HEK293 (cell line): ENCODE measurements at regions not wholly inside any gene's neighbourhood (a gene's known extent, or its start where the extent isn't known, plus 50 kb on each side); places are given as distances from the start of the nearest gene placed in this dataset.

Experiments used
- CTCF ChIA-PET: fragments of 350-600 bp; formaldehyde crosslinking; extraction: SDS; loops from one replicate; lab custom pipeline; 2021; ENCODE audit warnings: antibody characterized with exemption; lab: Yijun Ruan, JAX
- POLR2A ChIA-PET: fragments of 300-600 bp; formaldehyde crosslinking; extraction: SDS; loops from one replicate; lab custom pipeline; 2020; ENCODE audit warnings: antibody characterized with exemption, inconsistent platforms; lab: Yijun Ruan, JAX
- H3K27ac ChIP-seq: fragments of 200-500 bp; sonication (Bioruptor generic); 2 replicates; pipeline ENCODE4 v1.5.1; 2014; ENCODE audit warnings: low read depth, low read length, control low read depth, inconsistent platforms; ENCODE audit errors: extremely low read depth
- H3K36me3 ChIP-seq, 2 experiments: fragments of 200-500 bp in 1 of 2; sonication (Bioruptor generic) in 1 of 2; 1 replicate in 1 of 2; 2 replicates in 1 of 2; pipeline ENCODE4 v1.5.1; 2014 to 2017; ENCODE audit warnings: inconsistent platforms in 2 of 2, low read length in 2 of 2; ENCODE audit not compliant: control insufficient read depth in 2 of 2, insufficient read depth in 1 of 2
- H3K4me1 ChIP-seq: fragments of 200-500 bp; sonication (Bioruptor generic); 2 replicates; pipeline ENCODE4 v1.5.1; 2014; ENCODE audit warnings: mild to moderate bottlenecking, low read length, inconsistent platforms; ENCODE audit not compliant: control insufficient read depth, insufficient read depth
- H3K4me3 ChIP-seq: 2 replicates; pipeline ENCODE4 v1.5.1; 2011; ENCODE audit warnings: low read depth, mild to moderate bottlenecking, control low read depth, low read length, moderate library complexity
- H3K9me3 ChIP-seq: fragments of 200-500 bp; sonication (Bioruptor generic); 2 replicates; pipeline ENCODE4 v1.5.1; 2014; ENCODE audit warnings: low read depth, low read length, inconsistent platforms; ENCODE audit not compliant: control insufficient read depth, insufficient read depth
- ATF2 ChIP-seq: fragments of 450-650 bp; formaldehyde crosslinking; IDR thresholded peaks from 2 replicates; pipeline ENCODE4 v1.5.1; 2016; ENCODE audit warnings: missing biosample characterization, missing genetic modification characterization, low read depth
- HOXA7 ChIP-seq: sonication (generic); formaldehyde crosslinking; IDR thresholded peaks from 2 replicates; pipeline ENCODE4 v1.8.1; 2022; ENCODE audit warnings: missing genetic modification reagents, borderline replicate concordance
- IKZF3 ChIP-seq: fragments of 450-650 bp; IDR thresholded peaks from 2 replicates; pipeline ENCODE4 v1.5.0; 2018; ENCODE audit warnings: missing biosample characterization, mild to moderate bottlenecking, missing genetic modification characterization, moderate library complexity
- MYNN ChIP-seq: fragments of 450-650 bp; formaldehyde crosslinking; IDR thresholded peaks from 2 replicates; pipeline ENCODE4 v1.5.1; 2016; ENCODE audit warnings: missing biosample characterization, missing genetic modification characterization, borderline replicate concordance
- PRDM10 ChIP-seq: fragments of 450-650 bp; formaldehyde crosslinking; IDR thresholded peaks from 2 replicates; pipeline ENCODE4 v1.5.1; 2016; ENCODE audit warnings: missing biosample characterization, missing genetic modification characterization
- RBAK ChIP-seq: fragments of 450-650 bp; formaldehyde crosslinking; IDR thresholded peaks from 2 replicates; pipeline ENCODE4 v1.5.1; 2016; ENCODE audit warnings: missing biosample characterization, missing genetic modification characterization
- TSHZ1 ChIP-seq: fragments of 450-650 bp; formaldehyde crosslinking; IDR thresholded peaks from 2 replicates; pipeline ENCODE4 v1.5.1; 2016; ENCODE audit warnings: missing biosample characterization, missing genetic modification characterization, borderline replicate concordance
- YY2 ChIP-seq: fragments of 450-650 bp; formaldehyde crosslinking; IDR thresholded peaks from 2 replicates; pipeline ENCODE4 v1.5.1; 2016; ENCODE audit warnings: missing biosample characterization, missing genetic modification characterization
- ZBTB44 ChIP-seq: fragments of 450-650 bp; IDR thresholded peaks from 2 replicates; pipeline ENCODE4 v1.5.1; 2018; ENCODE audit warnings: missing biosample characterization, mild to moderate bottlenecking, missing genetic modification characterization
- ZFP69B ChIP-seq: fragments of 450-650 bp; formaldehyde crosslinking; IDR thresholded peaks from 2 replicates; pipeline ENCODE4 v1.5.1; 2016; ENCODE audit warnings: missing biosample characterization, missing genetic modification characterization
- ZNF114 ChIP-seq: fragments of 450-650 bp; formaldehyde crosslinking; IDR thresholded peaks from 2 replicates; pipeline ENCODE4 v1.5.0; 2017; ENCODE audit warnings: missing biosample characterization, missing genetic modification characterization
- ZNF138 ChIP-seq: fragments of 450-650 bp; formaldehyde crosslinking; IDR thresholded peaks from 2 replicates; pipeline ENCODE4 v1.5.1; 2016; ENCODE audit warnings: missing biosample characterization, missing genetic modification characterization, borderline replicate concordance
- ZNF223 ChIP-seq: fragments of 450-650 bp; formaldehyde crosslinking; IDR thresholded peaks from 2 replicates; pipeline ENCODE4 v1.5.1; 2016; ENCODE audit warnings: missing biosample characterization, missing genetic modification characterization
- ZNF48 ChIP-seq: fragments of 450-650 bp; formaldehyde crosslinking; IDR thresholded peaks from 2 replicates; pipeline ENCODE4 v1.5.1; 2016; ENCODE audit warnings: missing biosample characterization, missing genetic modification characterization
- ZNF488 ChIP-seq: fragments of 450-650 bp; formaldehyde crosslinking; IDR thresholded peaks from 2 replicates; pipeline ENCODE4 v1.5.1; 2016; ENCODE audit warnings: missing biosample characterization, missing genetic modification characterization
- ZNF555 ChIP-seq: fragments of 450-650 bp; formaldehyde crosslinking; conservative IDR thresholded peaks from 2 replicates; pipeline ENCODE4 v1.5.1; 2017; ENCODE audit warnings: missing biosample characterization, mild to moderate bottlenecking, missing genetic modification characterization, inconsistent platforms
- ZNF830 ChIP-seq: fragments of 450-650 bp; IDR thresholded peaks from 2 replicates; pipeline ENCODE4 v1.5.0; 2018; ENCODE audit warnings: missing biosample characterization, missing genetic modification characterization, low read depth, mild to moderate bottlenecking, moderate library complexity

GRCh38 chr2:128545829-128546228 is 227.2 kb upstream of the HS6ST1 start:
- H3K9me3 ChIP-seq, result no peaks in the 10 kb centered on the region
- TF ChIP-seq ZNF830 (tag by site-specific recombination) (no peak), ZNF488 (tag by site-specific recombination) (no peak), ZFP69B (tag by site-specific recombination) (no peak), IKZF3 (tag by site-specific recombination) (no peak)
- H3K4me3 ChIP-seq, result no peak overlapping the region
- H3K36me3 ChIP-seq, result no peaks in the 10 kb centered on the region
- ChIA-PET CTCF (interaction anchor here (0.5 kb wide), 1 partner anchor 203 kb away, joined by 3 read pairs; no protein-coding TSS in a partner anchor), POLR2A (no interaction called here)
- H3K4me1 ChIP-seq, result no peaks in the 10 kb centered on the region
- H3K27ac ChIP-seq, result no peak overlapping the region

- H3K4me3 ChIP-seq, result no peak overlapping the region
- no peak overlapping the region for H3K27ac ChIP-seq
- no peaks in the 10 kb centered on the region for H3K36me3 ChIP-seq
- CTCF ChIA-PET, result no interaction called here
- H3K9me3 ChIP-seq, result no peaks in the 10 kb centered on the region
- no peaks in the 10 kb centered on the region for H3K4me1 ChIP-seq
- POLR2A ChIA-PET, result no interaction called here
- no peak for TF ChIP-seq ZNF48 (tag by site-specific recombination)
- TF ChIP-seq ZNF555 (tag by site-specific recombination), result no peak
- no peak for TF ChIP-seq MYNN (tag by site-specific recombination)
- no peak for TF ChIP-seq ATF2 (tag by site-specific recombination)
These were observed 229.0 kb upstream of the HS6ST1 start for GRCh38 chr2:128547667-128548066.

- Histone ChIP-seq H3K9me3 (no peaks in the 10 kb centered on the region), H3K4me3 (no peak overlapping the region), H3K4me1 (no peaks in the 10 kb centered on the region), H3K36me3 (no peaks in the 10 kb centered on the region), H3K27ac (no peak overlapping the region)
- ChIA-PET CTCF (no interaction called here), POLR2A (no interaction called here)
- no peak for TF ChIP-seq ZNF114
- TF ChIP-seq PRDM10 (tag by site-specific recombination), result no peak
- no peak for TF ChIP-seq RBAK (tag by site-specific recombination)
- no peak for TF ChIP-seq ZNF138 (tag by site-specific recombination)
- no peak for TF ChIP-seq YY2 (tag by site-specific recombination)
- TF ChIP-seq TSHZ1 (tag by site-specific recombination), result no peak
- no peak for TF ChIP-seq ZBTB44 (tag by site-specific recombination)
- TF ChIP-seq ZNF223 (tag by site-specific recombination), result no peak
- no peak for TF ChIP-seq HOXA7 (CRISPR knock-in tag)
These were observed 229.8 kb upstream of the HS6ST1 start for GRCh38 chr2:128548461-128548891.
